Skin epidermis (tissue), 12 donors: ENCODE measurements at regions not wholly inside any gene's neighbourhood (a gene's known extent, or its start where the extent isn't known, plus 50 kb on each side); places are given as distances from the start of the nearest gene placed in this dataset.

Source experiments
- H3K27ac ChIP-seq, 21 experiments: fragments of 200-600 bp; sonication (generic) in 11 of 21; one replicate each; pipeline ENCODE4 v1.5.0; 2020; ENCODE audit warnings: mild to moderate bottlenecking in 3 of 21, inconsistent platforms in 2 of 21, moderate library complexity in 2 of 21
- H3K4me3 ChIP-seq, 7 experiments: fragments of 200-600 bp; sonication (generic) in 2 of 7; one replicate each; pipeline ENCODE4 v1.5.0; 2020; ENCODE audit warnings: inconsistent platforms in 2 of 7, mild to moderate bottlenecking in 2 of 7, moderate library complexity in 1 of 7

DNA sequence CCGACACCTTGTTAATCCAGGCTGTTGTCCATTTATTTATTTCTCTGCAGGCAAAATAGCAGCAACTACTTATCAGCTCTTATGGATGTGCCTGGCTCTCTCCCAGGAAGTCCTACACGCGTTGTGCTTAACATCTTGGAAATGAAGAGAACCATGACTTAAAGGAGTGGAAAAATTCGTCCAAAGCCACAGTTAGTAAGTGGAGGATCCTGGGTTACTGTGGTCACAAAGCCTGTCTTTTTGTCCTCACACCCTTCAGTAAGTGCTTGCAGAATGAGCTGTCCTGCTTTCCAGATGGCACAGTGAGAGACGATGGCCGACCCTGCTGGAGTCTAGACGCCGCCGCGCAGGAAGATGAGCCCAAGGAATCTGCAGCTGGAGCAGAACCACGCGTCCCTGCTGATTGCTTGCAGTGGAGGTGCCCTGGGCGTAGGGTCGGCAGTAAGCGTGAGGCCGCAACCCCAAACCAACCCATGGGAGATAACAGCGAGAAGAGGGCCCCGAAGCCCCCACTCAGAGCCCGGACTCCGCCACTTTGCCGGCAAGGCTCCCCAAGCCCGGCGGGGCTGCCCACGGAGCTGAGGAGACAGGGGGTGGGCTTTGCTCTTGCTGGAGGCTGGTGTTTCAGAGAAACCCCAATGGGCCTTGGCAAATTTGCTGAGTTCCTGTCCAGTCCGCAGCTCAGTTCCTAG, 178.6 kb downstream of the CXCL12 start:
- Histone ChIP-seq H3K4me3 (no peak overlapping the region), H3K27ac (no peak overlapping the region)

DNA sequence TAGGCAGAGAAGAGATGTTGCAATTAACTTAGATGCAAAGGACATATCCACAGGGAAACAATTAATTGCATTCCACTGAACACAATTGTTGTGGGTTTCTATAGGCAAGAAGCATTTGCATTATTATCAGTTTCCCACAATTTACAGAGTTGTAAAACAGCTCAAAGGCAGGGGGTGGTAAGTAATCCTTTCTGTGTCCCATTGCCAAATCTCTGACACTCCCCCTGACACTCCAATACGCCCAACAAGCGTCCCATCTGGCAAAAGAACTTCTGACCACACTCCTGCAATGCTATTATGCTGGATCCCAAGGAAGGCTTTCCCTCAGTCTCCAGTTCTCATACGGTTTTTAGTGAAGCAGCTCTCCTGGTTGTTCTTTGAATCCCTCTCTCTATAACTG, 179.8 kb downstream of the CXCL12 start:
- Histone ChIP-seq H3K27ac (no peak overlapping the region), H3K4me3 (no peak overlapping the region)

DNA sequence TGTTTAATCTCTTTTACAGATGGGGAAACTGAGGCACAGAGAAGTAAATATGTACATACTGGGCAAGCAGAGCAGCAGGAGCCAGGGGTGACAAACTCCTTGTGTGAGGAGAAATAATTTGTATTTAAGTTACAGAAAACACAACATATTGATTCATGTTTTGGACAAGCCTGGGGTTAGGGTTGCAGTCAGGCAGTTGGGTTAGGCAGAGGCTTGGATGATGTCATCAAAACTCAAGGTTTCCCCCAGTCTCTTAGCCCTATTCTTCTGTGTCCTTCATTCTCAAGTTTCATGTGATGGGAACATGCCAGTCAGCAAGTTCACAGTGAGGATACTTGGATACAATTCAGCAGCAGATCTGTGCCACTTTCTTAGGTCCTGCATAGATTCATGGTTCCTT, 181.4 kb downstream of the CXCL12 start:
- Histone ChIP-seq H3K27ac (no peak overlapping the region), H3K4me3 (no peak overlapping the region)

DNA sequence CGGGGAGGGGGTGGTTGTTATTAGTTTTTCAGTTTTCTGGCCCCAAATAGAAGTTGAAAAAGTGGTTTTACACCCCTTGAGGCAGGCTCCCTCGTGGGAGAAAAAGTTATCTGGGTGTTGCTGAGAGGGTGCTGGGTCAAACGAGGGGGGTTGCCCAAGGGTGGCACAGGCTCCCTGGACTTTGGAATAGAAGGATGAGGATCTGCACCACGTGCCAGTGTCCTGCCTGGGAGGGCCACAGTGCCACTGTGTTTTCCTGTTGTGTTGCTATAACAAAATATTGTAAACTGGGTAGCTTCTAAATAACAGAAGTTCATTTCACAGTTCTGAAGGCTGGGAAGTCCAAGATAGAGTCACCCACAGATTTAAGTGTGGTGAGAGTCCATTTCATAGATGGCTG, 181.9 kb downstream of the CXCL12 start:
- no peak overlapping the region for H3K27ac ChIP-seq
- H3K4me3 ChIP-seq: no peak overlapping the region

DNA sequence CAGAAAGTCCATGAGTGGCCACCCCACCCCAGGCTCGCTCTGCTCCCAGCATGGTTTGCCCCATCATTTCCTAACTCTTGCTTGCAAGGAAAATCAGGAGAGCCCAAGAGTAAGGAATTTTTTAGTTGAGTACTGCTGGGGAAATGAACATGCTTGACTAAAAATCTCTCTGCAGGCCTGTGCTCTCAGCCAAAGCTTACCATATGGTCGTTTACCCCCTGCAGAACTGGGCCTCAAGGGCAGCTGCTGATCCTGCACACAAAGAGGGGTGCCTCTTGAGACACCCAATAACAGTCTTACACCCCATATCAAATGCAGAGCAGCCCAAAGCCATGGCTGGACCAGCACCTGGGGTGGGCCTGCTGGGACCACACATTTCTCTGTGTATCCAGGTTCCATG, 183.2 kb downstream of the CXCL12 start:
- Histone ChIP-seq H3K27ac (no peak overlapping the region), H3K4me3 (no peak overlapping the region)

DNA sequence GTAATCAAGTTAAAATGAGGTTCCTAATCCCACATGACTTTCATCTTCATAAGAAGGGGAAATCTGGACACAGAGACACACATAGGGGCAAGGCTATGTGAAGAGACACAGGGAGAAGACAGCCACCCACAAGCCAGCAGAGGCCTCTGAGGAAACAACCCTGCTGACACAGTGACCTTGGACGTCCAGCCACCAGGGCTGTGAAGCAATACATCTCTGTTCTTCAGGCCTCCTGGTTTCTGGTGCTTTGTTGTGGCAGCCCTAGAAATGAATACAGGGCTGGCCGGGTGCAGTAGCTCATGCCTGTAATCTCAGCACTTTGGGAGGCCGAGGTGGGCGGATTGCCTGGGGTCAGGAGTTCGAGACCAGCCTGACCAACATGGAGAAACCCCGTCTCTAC, 183.9 kb downstream of the CXCL12 start:
- H3K4me3 ChIP-seq: no peak overlapping the region
- H3K27ac ChIP-seq: no peak overlapping the region

DNA sequence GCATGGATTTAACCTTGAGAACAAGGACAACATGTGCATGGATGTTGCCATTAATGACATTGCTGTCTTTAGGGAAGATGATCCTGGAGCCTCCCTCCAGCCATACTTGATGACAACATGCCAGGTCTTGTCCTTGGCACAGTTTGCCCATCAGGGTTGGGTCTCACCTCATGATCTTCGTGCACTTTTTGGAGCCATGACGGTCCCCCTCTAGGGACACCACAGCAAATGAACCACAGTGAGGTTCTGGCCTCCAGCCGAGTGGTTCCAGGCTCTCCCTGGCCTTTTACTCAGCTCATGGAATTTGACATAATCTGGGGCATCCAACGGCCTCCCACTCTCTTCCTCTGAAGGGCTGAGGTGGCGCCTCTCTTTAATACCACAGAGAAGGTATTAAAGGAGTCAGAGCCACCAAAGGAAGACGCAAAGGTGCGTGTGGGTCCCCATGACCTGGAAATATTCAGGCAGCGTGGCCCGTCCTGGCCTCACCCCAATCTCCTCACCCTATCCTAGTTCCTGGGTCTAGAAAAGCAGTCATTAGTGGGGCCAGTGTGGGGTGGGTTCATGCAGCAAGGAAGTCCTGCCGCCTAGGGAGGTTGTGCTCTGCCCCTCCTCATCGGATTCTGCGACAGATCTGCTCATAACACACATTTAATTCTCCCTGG, 184.8 kb downstream of the CXCL12 start:
- H3K27ac ChIP-seq: no peak overlapping the region
- no peak overlapping the region for H3K4me3 ChIP-seq

DNA sequence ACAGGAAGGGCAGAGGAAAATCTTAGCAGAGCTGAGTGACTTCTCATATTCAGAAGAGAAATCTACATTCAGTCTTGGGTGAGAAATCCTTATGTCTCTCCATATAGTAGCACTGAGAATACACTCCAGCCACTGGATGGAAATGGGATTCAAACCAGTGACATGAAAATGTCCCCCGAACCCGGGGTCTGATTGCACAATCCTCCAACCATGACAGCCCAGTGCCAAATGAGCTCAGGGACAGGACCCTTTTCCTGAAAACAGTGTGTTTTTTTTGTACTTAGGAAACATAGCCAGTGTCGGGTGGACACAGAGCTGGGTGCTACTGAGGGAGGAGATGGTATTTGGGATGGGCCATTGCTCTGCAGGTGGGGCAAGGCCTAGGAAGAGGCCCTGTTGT, 185.6 kb downstream of the CXCL12 start:
- H3K27ac ChIP-seq: peak overlapping the region in 1 of 21 experiments; percentile 49
- H3K4me3 ChIP-seq: no peak overlapping the region

DNA sequence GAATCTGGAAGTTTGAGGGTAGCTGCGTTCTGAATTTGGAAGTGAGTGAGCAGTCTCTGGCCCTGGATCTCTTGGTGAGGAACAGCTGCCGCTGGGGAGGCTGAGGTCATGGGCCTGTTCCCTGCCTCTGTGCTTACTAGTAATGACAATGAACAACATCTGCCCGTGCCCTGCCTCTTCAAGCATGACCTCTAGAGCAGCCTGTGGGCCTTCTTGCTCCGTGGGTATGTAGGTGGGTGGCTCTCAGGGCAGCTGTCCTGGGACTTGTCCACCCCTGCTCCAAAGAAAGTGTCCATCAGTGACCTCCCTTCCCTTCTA, 186.2 kb downstream of the CXCL12 start:
- Histone ChIP-seq H3K27ac (peak overlapping the region in 3 of 21 experiments; percentile 18 to 49 (median 39)), H3K4me3 (no peak overlapping the region)

DNA sequence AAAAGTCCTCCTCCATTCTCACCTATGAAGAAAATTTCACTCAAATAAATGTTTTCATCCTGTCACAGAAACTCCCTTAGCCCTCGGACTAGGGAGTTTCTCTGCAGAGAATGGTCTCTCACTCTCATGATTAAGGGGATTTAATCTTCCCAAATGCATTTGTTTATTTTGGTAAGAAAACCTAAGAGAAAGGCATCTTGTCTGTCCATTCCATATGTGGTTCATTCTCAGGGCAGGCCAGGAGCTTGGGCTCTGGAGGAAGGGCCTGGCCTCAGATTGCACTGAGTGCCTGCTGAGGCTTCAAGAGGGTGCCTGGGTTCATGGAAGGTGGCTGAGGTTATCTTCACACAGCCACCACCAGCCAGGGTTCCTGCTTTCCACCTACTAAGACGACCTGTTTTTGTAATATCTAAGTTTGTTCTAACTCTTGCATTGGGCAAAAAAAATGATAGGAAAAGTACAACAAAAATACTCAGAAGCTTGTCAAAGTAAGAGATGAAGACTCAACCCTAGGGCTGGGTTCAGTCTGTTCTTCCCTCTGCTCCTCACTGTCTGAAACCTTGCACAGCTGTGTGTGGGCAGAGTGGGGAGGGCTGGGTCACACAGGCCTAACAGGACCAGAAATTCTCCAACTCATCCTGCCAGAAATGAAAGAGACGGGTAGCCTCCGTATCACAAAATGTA, 186.7 kb downstream of the CXCL12 start:
- Histone ChIP-seq H3K4me3 (no peak overlapping the region), H3K27ac (peak overlapping the region in 2 of 21 experiments; percentile 39 to 49)

DNA sequence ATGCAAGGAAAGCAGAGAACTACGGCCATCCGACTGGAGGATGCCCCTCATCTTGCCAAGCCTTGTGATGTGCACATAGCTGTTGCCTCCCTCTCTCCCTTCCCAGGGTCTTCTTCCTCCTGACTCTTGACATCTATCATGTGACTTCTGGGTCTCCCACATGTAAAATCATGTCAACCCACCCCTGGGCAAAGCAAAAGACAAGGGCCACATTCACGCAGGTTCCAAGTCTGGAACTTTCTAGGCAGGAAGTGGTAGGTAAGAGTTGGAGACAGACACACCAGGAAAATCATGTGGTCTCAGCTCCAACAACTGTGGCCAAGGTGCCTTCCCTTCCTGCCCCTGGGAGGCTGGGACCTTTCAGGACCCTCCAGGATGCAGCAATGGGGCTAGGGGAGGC, 187.3 kb downstream of the CXCL12 start:
- H3K27ac ChIP-seq: peak overlapping the region in 1 of 21 experiments; percentile 17
- H3K4me3 ChIP-seq: no peak overlapping the region

DNA sequence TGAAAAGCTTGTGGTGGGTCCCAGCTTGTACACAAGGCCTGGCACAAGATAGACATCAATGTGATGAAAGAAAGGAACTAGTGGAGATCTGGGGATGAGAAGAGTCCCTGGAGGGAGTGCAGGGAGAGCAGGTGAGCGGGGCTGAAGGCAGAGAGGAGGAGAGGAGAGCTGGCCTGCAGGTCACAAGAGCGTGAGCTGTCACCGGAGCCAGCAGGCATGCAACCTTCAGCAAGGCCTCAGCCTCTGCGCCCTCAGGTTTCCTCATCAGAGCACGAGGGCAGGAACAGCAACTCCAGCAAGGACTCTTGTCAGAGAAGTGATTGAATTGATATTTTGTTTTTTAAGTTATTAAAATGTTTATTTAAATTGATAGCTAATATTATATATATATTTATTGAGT, 188.6 kb downstream of the CXCL12 start:
- Histone ChIP-seq H3K4me3 (no peak overlapping the region), H3K27ac (no peak overlapping the region)

DNA sequence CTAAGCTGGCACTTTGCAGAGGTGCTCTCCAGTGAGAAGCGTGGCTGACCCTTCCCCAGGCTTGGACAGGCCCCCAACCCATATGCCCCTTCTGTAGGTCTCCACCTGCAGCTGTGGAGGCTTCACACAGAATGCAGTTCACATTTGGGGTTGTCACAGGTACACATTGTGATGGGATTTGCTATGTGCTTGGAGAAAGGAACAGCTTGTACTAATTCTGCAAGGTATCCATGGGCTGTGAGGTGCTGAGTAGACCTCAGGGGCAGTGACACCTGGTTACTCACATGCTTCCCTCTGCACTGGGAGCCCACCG, 188.9 kb downstream of the CXCL12 start:
- no peak overlapping the region for H3K4me3 ChIP-seq
- no peak overlapping the region for H3K27ac ChIP-seq

DNA sequence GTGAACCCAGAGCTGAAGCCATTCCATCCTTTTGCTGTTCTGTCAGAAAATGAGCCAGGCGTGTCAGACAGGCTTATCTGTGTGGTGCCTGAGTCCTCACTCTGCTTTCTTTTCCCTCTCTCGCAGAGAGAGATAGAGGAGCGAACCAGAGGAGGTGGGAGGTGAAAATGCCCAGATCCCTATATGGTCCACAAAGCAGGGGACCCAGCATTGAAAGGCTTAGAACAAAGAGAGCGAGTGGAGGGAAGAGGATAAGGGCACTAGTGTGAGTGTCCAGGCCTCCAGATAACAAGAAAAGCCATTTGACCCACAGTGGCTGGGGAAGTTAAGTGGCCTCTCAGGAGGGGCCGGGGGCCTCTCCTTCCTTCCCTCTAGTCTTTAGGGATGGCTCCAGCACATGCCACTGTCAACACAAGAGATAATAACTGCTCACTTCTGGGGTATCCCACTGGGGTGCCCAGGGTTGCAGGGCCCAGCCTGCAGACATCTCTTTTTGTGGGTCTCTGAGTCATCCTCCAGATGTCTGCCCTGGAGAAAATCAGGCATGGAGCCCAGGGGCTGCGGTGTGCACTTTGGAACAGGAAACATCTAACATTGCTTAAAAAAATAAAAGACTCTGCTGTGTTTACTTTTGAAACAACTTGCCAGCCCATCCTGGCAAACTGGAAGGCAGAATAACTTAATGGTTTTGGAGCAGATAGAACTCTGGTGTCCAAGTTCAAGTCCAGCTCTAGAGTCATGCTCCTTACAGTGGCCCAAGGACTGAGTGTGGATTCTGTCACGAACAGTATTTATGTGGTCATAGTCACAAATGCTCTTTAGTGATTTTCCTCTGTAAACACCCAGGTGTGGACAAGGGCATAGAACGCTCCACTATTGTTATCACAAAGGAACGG, 189.5 kb downstream of the CXCL12 start:
- H3K27ac ChIP-seq: peak overlapping the region in 2 of 21 experiments; percentile 3 to 47
- no peak overlapping the region for H3K4me3 ChIP-seq

DNA sequence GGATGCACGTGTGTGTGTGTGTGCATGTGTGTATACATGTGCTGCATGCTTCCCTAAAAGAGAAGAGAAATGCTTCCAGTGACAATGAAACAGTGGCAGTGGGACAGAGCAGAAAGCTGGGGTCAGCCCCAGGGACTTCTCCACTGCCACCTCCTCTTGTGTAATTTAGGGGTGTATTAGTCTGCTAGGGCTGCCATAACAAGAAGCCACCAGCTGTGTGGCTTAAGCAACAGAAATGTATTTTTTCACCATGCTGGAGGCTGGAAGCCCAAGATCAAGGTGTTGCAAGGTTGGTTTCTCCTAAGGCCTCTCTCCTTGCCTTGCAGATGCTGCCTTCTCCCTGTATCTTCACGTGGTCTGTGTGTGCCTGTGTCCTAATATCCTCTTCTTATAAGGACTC, 190.5 kb downstream of the CXCL12 start:
- H3K27ac ChIP-seq: peak overlapping the region in 1 of 21 experiments; percentile 35
- no peak overlapping the region for H3K4me3 ChIP-seq

DNA sequence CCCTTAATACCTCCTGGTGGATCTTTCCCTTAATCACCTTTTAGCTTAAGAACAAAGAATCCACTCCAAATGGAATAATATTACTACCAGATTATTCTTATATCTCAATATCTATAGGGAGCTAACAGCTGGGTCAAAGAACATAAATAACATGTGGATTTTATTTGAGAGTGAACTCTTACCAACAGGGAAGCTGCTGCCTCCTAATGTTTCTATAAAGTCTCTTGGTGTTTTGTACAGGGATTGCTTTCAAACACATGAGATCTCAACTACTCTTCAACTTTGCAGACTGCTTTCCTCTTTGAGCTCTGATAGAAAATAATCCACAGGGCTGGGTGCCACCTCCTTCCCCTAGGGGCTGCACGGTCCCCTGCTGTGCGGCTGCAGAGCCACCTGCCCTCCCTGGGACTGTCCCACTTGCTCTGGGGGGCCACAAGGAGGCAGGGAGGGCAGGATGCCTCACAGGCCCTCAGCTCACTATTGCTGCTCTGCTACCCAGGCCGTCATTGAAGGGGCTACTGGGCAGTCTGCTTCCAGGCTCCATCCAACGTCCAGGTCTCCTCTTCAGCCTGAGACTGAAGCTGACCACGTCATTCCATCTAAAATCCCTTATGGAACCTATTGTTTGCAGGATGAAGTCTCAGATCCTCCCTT, 191.2 kb downstream of the CXCL12 start:
- Histone ChIP-seq H3K4me3 (no peak overlapping the region), H3K27ac (peak overlapping the region in 1 of 21 experiments; percentile 35)

DNA sequence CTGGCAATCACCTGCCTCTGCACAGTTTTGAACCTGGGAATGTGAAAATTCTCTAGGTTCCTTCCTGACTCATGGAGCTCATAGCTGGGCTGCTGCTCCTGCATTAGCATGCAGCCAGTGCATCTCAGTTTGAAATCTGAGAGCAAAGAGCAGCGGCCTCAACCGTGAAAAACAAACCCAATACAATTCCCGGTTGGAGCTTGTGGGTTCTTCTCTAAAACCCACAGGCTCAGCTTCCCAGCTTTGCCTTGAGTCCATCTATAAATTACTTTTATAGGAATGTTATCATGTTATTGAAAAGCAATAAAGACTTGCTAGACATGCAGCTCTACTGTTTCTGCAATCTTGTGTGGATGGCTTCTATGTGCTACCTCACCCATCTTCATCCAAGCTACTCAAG, 191.7 kb downstream of the CXCL12 start:
- H3K27ac ChIP-seq: no peak overlapping the region

DNA sequence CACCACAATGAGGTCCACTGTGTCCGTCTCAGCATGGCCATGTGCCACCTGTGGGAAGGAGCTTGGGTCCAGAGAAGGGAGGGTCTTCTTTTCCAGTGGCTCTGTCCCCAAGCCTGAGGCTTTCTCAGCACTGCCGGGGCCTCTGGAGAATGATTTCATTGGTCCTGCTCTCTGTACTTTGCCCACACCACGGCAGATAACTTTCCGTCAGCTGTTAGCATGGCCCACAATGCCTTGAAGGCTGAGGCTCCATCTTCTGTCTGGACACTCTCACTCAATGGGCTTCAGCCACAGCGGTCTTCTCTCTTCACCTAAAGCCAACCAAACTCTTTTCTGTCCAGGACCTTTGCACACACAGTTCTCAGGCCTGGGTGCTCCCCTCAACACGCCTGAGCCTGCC, 192.5 kb downstream of the CXCL12 start:
- H3K27ac ChIP-seq: no peak overlapping the region
- H3K4me3 ChIP-seq: no peak overlapping the region

More for the DNA sequence above, 191.7 kb downstream of the CXCL12 start:
- H3K4me3 ChIP-seq: no peak overlapping the region

DNA sequence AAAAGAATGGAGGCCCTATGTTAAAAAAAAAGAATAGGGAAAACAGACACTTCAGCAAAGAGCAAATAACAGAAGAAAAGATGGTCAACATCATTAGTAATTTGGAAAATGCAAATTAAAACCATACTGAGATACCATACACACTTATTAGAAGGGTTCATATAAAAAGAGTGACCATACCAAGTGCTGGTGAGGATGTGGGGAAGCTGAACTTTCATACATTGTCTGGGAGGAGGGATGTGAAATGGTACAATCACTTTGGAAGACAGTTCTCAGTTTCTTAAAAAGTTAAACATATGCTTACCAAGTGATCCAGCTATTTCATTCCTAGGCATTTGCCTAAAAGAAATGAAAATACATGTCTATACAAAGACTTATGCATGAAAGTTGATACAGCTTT, 194.4 kb downstream of the CXCL12 start:
- no peak overlapping the region for H3K4me3 ChIP-seq
- H3K27ac ChIP-seq: no peak overlapping the region

DNA sequence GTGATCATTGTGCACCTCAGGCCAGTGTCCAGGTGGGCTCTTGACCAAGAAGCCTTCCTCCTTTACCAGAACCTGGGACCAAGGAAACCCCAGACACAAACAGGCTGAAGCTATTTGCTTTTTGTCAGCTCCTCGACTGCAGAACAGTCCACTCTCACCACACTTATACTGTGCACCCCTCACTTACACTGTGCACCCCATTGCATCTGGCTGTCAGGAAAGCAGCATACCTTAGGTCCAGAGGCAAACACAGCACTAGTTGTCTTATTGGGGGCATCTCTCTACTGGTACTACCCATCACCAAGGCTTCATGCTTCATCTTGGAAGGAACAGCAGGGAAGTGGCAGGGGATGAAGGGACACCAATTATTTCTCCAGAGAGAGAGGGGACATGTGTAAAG, 198.1 kb downstream of the CXCL12 start:
- Histone ChIP-seq H3K4me3 (no peak overlapping the region), H3K27ac (peak overlapping the region in 1 of 21 experiments; percentile 13)
